Heart left ventricle (tissue), 16 donors: ENCODE measurements at regions not wholly inside any gene's neighbourhood (a gene's known extent, or its start where the extent isn't known, plus 50 kb on each side); places are given as distances from the start of the nearest gene placed in this dataset.
A peak's percentile ranks its signal among the peaks of the same experiment; 100 is the strongest.

Source experiments
- ATAC-seq, 4 donors: fragments of 200-7000 bp; cut with Tn5 transposase; one replicate each; pipeline ENCODE4 v1.9.1; 2020 to 2022; ENCODE audit warnings: moderate library complexity in 4 of 4, mild to moderate bottlenecking in 3 of 4, moderate number of reproducible peaks in 1 of 4
- DNase-seq, 5 donors: peaks; one replicate each; pipeline ENCODE4 v3.0.0-alpha.2; 2020
- H3K27ac ChIP-seq, 12 donors: fragments of 200-600 bp; sonication (generic) in 4 of 12; one replicate each; pipeline versions ENCODE4 v1.5.0 to v1.8.0; 2016 to 2022; ENCODE audit warnings: mild to moderate bottlenecking in 2 of 12
- H3K27me3 ChIP-seq, 9 donors: fragments of 200-600 bp; sonication (generic) in 2 of 9; one replicate each; pipeline versions ENCODE4 v1.5.1 to v1.8.0; 2016 to 2022; ENCODE audit warnings: mild to moderate bottlenecking in 3 of 9
- H3K36me3 ChIP-seq, 9 donors: fragments of 200-600 bp; sonication (generic) in 2 of 9; one replicate each; pipeline versions ENCODE4 v1.5.0 to v1.8.0; 2018 to 2022; ENCODE audit warnings: mild to moderate bottlenecking in 2 of 9
- H3K4me1 ChIP-seq, 12 donors: fragments of 200-600 bp; sonication (generic) in 4 of 12; one replicate each; pipeline versions ENCODE4 v1.5.0 to v1.8.0; 2016 to 2022; ENCODE audit warnings: mild to moderate bottlenecking in 3 of 12
- H3K4me3 ChIP-seq, 12 donors: fragments of 200-600 bp; sonication (generic) in 4 of 12; one replicate each; pipeline versions ENCODE4 v1.5.0 to v1.8.0; 2017 to 2022; ENCODE audit warnings: mild to moderate bottlenecking in 9 of 12, moderate library complexity in 4 of 12
- H3K9me3 ChIP-seq, 12 donors: fragments of 200-600 bp; sonication (generic) in 4 of 12; one replicate each; pipeline versions ENCODE4 v1.5.0 to v1.8.0; 2016 to 2022; ENCODE audit warnings: mild to moderate bottlenecking in 1 of 12
- CTCF ChIP-seq, 12 donors: fragments of 200-600 bp; sonication (generic) in 4 of 12; IDR thresholded peaks; one replicate each; pipeline versions ENCODE4 v1.5.0 to v1.8.0; 2018 to 2022; ENCODE audit warnings: antibody characterized with exemption in 12 of 12, mild to moderate bottlenecking in 5 of 12
- POLR2A ChIP-seq, 2 donors: fragments of 450-650 bp; IDR thresholded peaks; one replicate each; pipeline ENCODE4 v1.6.1; 2017; ENCODE audit warnings: antibody characterized with exemption in 2 of 2, mild to moderate bottlenecking in 2 of 2, moderate library complexity in 2 of 2
- WGBS, 4 donors: extraction: QIAGEN DNeasy Blood & Tissue Kit in 2 of 4; methylation state at CpG; one replicate each; pipeline versions ENCODE4 v1.1.5 to v1.1.7; 2013 to 2018; 5-methylcytosine and 5-hydroxymethylcytosine counted together
- intact Hi-C, 10 donors: fragments of 100-400 bp; cut with DNase I; formaldehyde crosslinking; loops; one replicate each; pipeline versions ENCODE4 v1.11.1 to v1.14.2; 2022
- donor health status: ischemic (EF 13 %, LVEDD 7.1; RV severe dilation, severe dysfunction).
- donor health status: healthy with polysubstance abuse.
- donor health status: DM: no; HTN: yes; CAD: no.
- donor health status: DM: no; HTN: no; CAD: no.
- donor health status: ischemic (EF 25% LVEDD 6.9; RV normal size, moderate dysfunction).
- donor health status: ischemic (EF 25% LVEDD 5.7; RV mildly dilated, moderate dysfunction).
- donor health status: healthy.
- donor health status: DM: yes; HTN: yes; CAD: no.
- donor health status: ischemic (EF 35%, LVEDD 5.7; RV mildly dilated, moderate dysfunction).
- donor health status: nonischemic (EF 11% LVEDD 7.7; RV severe dilation, severe dysfunction).
- donor health status: DM: yes; HTN: yes; CAD: no.
- donor health status: PGD.
- donor health status: ischemic (EF 29% LVEDD 5.4; RV normal size, mild dysfunction).
- donor health status: nonischemic (EF 23%, LVEDD 6.1; RV moderate dilation, normal function).

GRCh38 chr14:71539650-71540285, 392.5 kb upstream of the RGS6 start:
- H3K4me1 ChIP-seq = peaks cover 0 to 46% (median 22%) of the 10 kb centered on the region in 12 donors
- peak; percentile 67 to 79 (median 74) for ATAC-seq
- peak overlapping the region in 5 of 12 donors; percentile 1 to 27 (median 20) for H3K4me3 ChIP-seq
- WGBS, 4 donors = 8 to 16% (median 13%) methylated on average over 8 of the region's 8 CpGs
- peak overlapping the region in 7 of 12 donors; percentile 1 to 65 (median 21) for H3K27ac ChIP-seq
- H3K27me3 ChIP-seq = no peaks in the 10 kb centered on the region
- peak in 1 of 5 donors; percentile 35 for DNase-seq
- TF ChIP-seq CTCF (IDR thresholded peaks at IDR 0.05) = no peak
- TF ChIP-seq POLR2A (IDR thresholded peaks at IDR 0.05) = no peak
- H3K36me3 ChIP-seq = no peaks in the 10 kb centered on the region
- H3K9me3 ChIP-seq = no peaks in the 10 kb centered on the region
- intact Hi-C loops = loop anchor here in 1 of 10 donors (5.0 kb wide), 1 partner anchor 217 kb away; the partner anchor contains the start of gene SIPA1L1

GRCh38 chr14:71541271-71541670, 391.0 kb upstream of the RGS6 start:
- Histone ChIP-seq H3K9me3 (no peaks in the 10 kb centered on the region), H3K36me3 (no peaks in the 10 kb centered on the region), H3K4me3 (no peak overlapping the region), H3K4me1 (peaks cover 0 to 38% (median 22%) of the 10 kb centered on the region in 12 donors), H3K27ac (no peak overlapping the region), H3K27me3 (no peaks in the 10 kb centered on the region)
- DNase-seq (no peak), ATAC-seq (no peak)
- TF ChIP-seq POLR2A (IDR thresholded peaks at IDR 0.05) (no peak), CTCF (IDR thresholded peaks at IDR 0.05) (no peak)
- 72 to 85% (median 82%) methylated on average over 3 of the region's 3 CpGs for WGBS, 4 donors
- intact Hi-C loops = loop anchor here in 1 of 10 donors (5.0 kb wide), 1 partner anchor 219 kb away; the partner anchor contains the start of gene SIPA1L1

GRCh38 chr14:71541973-71542690, 390.1 kb upstream of the RGS6 start:
- H3K4me1 ChIP-seq = peaks cover 0 to 30% (median 21%) of the 10 kb centered on the region in 12 donors
- H3K27me3 ChIP-seq = no peaks in the 10 kb centered on the region
- TF ChIP-seq POLR2A (IDR thresholded peaks at IDR 0.05) (no peak), CTCF (IDR thresholded peaks at IDR 0.05) (no peak)
- intact Hi-C loops = loop anchor here in 1 of 10 donors (5.0 kb wide), 1 partner anchor 220 kb away; the partner anchor contains the start of gene SIPA1L1
- ATAC-seq = no peak
- H3K27ac ChIP-seq = no peak overlapping the region
- DNase-seq = no peak
- WGBS, 4 donors = 81 to 83% (median 81%) methylated on average over 5 of the region's 5 CpGs
- no peak overlapping the region for H3K4me3 ChIP-seq
- H3K9me3 ChIP-seq = no peaks in the 10 kb centered on the region
- H3K36me3 ChIP-seq = no peaks in the 10 kb centered on the region

- intact Hi-C loops = no loop called here
- Histone ChIP-seq H3K27me3 (no peaks in the 10 kb centered on the region), H3K4me1 (peaks cover 0 to 6% (median 0%) of the 10 kb centered on the region in 12 donors), H3K9me3 (no peaks in the 10 kb centered on the region), H3K27ac (no peak overlapping the region), H3K4me3 (no peak overlapping the region), H3K36me3 (no peaks in the 10 kb centered on the region)
- TF ChIP-seq POLR2A (IDR thresholded peaks at IDR 0.05) (no peak), CTCF (IDR thresholded peaks at IDR 0.05) (no peak)
- WGBS, 4 donors = 92 to 96% (median 95%) methylated on average over 6 of the region's 6 CpGs
- ATAC-seq = no peak
- DNase-seq = no peak
These were observed 382.7 kb upstream of the RGS6 start for GRCh38 chr14:71549421-71550050.
